GM19467 (cell line): ENCODE measurements at regions not wholly inside any gene's neighbourhood (a gene's known extent, or its start where the extent isn't known, plus 50 kb on each side); places are given as distances from the start of the nearest gene placed in this dataset.
A peak's percentile ranks its signal among the peaks of the same experiment; 100 is the strongest.

Experiments used
- ATAC-seq: cut with Tn5 transposase; IDR thresholded peaks from one replicate; pipeline ENCODE4 v1.9.1; 2021; ENCODE audit warnings: mild to moderate bottlenecking, moderate library complexity; ENCODE audit not compliant: unreplicated experiment

GRCh38 chr3:177554895-177555759 is 357.8 kb upstream of the TBL1XR1 start:
- no peak for ATAC-seq

GRCh38 chr3:177557548-177557947 is 360.3 kb upstream of the TBL1XR1 start:
- ATAC-seq, result no peak

GRCh38 chr3:177561365-177561764 is 364.1 kb upstream of the TBL1XR1 start:
- ATAC-seq, result no peak

GRCh38 chr3:177561769-177562392 is 364.6 kb upstream of the TBL1XR1 start:
- no peak for ATAC-seq

GRCh38 chr3:177563243-177563780 is 366.0 kb upstream of the TBL1XR1 start:
- no peak for ATAC-seq

- no peak for ATAC-seq
Observed at GRCh38 chr3:177563792-177564191, 366.5 kb upstream of the TBL1XR1 start.

- ATAC-seq, result no peak
Observed at GRCh38 chr3:177565981-177566380, 368.7 kb upstream of the TBL1XR1 start.

- no peak for ATAC-seq
Observed at GRCh38 chr3:177567833-177568232, 370.6 kb upstream of the TBL1XR1 start.

- no peak for ATAC-seq
Observed at GRCh38 chr3:177569193-177569592, 371.9 kb upstream of the TBL1XR1 start.

- ATAC-seq, result no peak
Observed at GRCh38 chr3:177569875-177570657, 372.8 kb upstream of the TBL1XR1 start.

- no peak for ATAC-seq
Observed at GRCh38 chr3:177571271-177571943, 374.1 kb upstream of the TBL1XR1 start.

GRCh38 chr3:177571944-177572315 is 374.6 kb upstream of the TBL1XR1 start:
- no peak for ATAC-seq

GRCh38 chr3:177574222-177574856 is 377.1 kb upstream of the TBL1XR1 start:
- ATAC-seq, result no peak

- no peak for ATAC-seq
Observed at GRCh38 chr3:177576746-177577145, 379.5 kb upstream of the TBL1XR1 start.

GRCh38 chr3:177578488-177578887 is 381.2 kb upstream of the TBL1XR1 start:
- ATAC-seq, result no peak

- ATAC-seq, result no peak
Observed at GRCh38 chr3:177579419-177579818, 382.1 kb upstream of the TBL1XR1 start.

- ATAC-seq, result no peak
Observed at GRCh38 chr3:177580437-177580836, 383.2 kb upstream of the TBL1XR1 start.

GRCh38 chr3:177585271-177585670 is 388.0 kb upstream of the TBL1XR1 start:
- no peak for ATAC-seq

- ATAC-seq, result no peak
Observed at GRCh38 chr3:177589041-177589650, 391.9 kb upstream of the TBL1XR1 start.

GRCh38 chr3:177589911-177590381 is 392.7 kb upstream of the TBL1XR1 start:
- ATAC-seq, result peak; percentile 71
